ENCODE measurements at regions not wholly inside any gene's neighbourhood (a gene's known extent, or its start where the extent isn't known, plus 50 kb on each side); places are given as distances from the start of the nearest gene placed in this dataset.

GRCh38 chr10:24793648-24794379, 70.1 kb upstream of the ARHGAP21 start:
- BruUV-seq (replicated peaks) = no TSS peak
- no peak overlapping the region for H3K27ac Mint-ChIP-seq (ENCODE audit: unreplicated experiment)
- H3K27me3 Mint-ChIP-seq (ENCODE audit: unreplicated experiment) = no peaks in the 10 kb centered on the region
- DNase-seq = no peak
- no peak for TF ChIP-seq CTCF (IDR thresholded peaks at IDR 0.05; ENCODE audit: unreplicated experiment)
- no peak overlapping the region for H3K4me3 Mint-ChIP-seq (ENCODE audit: low read depth, unreplicated experiment)
- no peaks in the 10 kb centered on the region for H3K4me1 Mint-ChIP-seq (ENCODE audit: low read depth, unreplicated experiment)
- CTCF ChIA-PET = no interaction called here
- no peaks in the 10 kb centered on the region for H3K36me3 Mint-ChIP-seq (ENCODE audit: insufficient read depth, unreplicated experiment)
- no peaks in the 10 kb centered on the region for H3K9me3 Mint-ChIP-seq (ENCODE audit: low read depth, unreplicated experiment)
- intact Hi-C loops (cut with micrococcal nuclease; ENCODE audit: unreplicated experiment) = no loop called here

- no peaks in the 10 kb centered on the region for H3K36me3 Mint-ChIP-seq (ENCODE audit: insufficient read depth, unreplicated experiment)
- no peaks in the 10 kb centered on the region for H3K4me1 Mint-ChIP-seq (ENCODE audit: low read depth, unreplicated experiment)
- CTCF ChIA-PET = interaction anchor here (0.6 kb wide), 1 partner anchor 422 kb away, joined by 5 read pairs; no protein-coding TSS in a partner anchor
- TF ChIP-seq CTCF (IDR thresholded peaks at IDR 0.05; ENCODE audit: unreplicated experiment) = no peak
- DNase-seq = no peak
- intact Hi-C loops (cut with micrococcal nuclease; ENCODE audit: unreplicated experiment) = no loop called here
- no peaks in the 10 kb centered on the region for H3K27me3 Mint-ChIP-seq (ENCODE audit: unreplicated experiment)
- no peak overlapping the region for H3K4me3 Mint-ChIP-seq (ENCODE audit: low read depth, unreplicated experiment)
- no peak overlapping the region for H3K27ac Mint-ChIP-seq (ENCODE audit: unreplicated experiment)
- H3K9me3 Mint-ChIP-seq (ENCODE audit: low read depth, unreplicated experiment) = no peaks in the 10 kb centered on the region
- BruUV-seq (replicated peaks) = no TSS peak
These were observed 69.0 kb upstream of the ARHGAP21 start for GRCh38 chr10:24792638-24793037.

GRCh38 chr10:24791084-24791726, 67.5 kb upstream of the ARHGAP21 start:
- no peak for DNase-seq
- Mint-ChIP-seq H3K4me1 (ENCODE audit: low read depth, unreplicated experiment) (no peaks in the 10 kb centered on the region), H3K9me3 (ENCODE audit: low read depth, unreplicated experiment) (no peaks in the 10 kb centered on the region), H3K27me3 (ENCODE audit: unreplicated experiment) (no peaks in the 10 kb centered on the region), H3K36me3 (ENCODE audit: insufficient read depth, unreplicated experiment) (no peaks in the 10 kb centered on the region), H3K27ac (ENCODE audit: unreplicated experiment) (no peak overlapping the region), H3K4me3 (ENCODE audit: low read depth, unreplicated experiment) (no peak overlapping the region)
- BruUV-seq (replicated peaks) = no TSS peak
- intact Hi-C loops (cut with micrococcal nuclease; ENCODE audit: unreplicated experiment) = no loop called here
- TF ChIP-seq CTCF (IDR thresholded peaks at IDR 0.05; ENCODE audit: unreplicated experiment) = no peak
- CTCF ChIA-PET = no interaction called here

- DNase-seq = no peak
- Mint-ChIP-seq H3K4me1 (ENCODE audit: low read depth, unreplicated experiment) (no peaks in the 10 kb centered on the region), H3K27ac (ENCODE audit: unreplicated experiment) (no peak overlapping the region), H3K9me3 (ENCODE audit: low read depth, unreplicated experiment) (no peaks in the 10 kb centered on the region), H3K4me3 (ENCODE audit: low read depth, unreplicated experiment) (no peak overlapping the region), H3K27me3 (ENCODE audit: unreplicated experiment) (no peaks in the 10 kb centered on the region), H3K36me3 (ENCODE audit: insufficient read depth, unreplicated experiment) (no peaks in the 10 kb centered on the region)
- intact Hi-C loops (cut with micrococcal nuclease; ENCODE audit: unreplicated experiment) = no loop called here
- CTCF ChIA-PET = no interaction called here
- TF ChIP-seq CTCF (IDR thresholded peaks at IDR 0.05; ENCODE audit: unreplicated experiment) = no peak
- no TSS peak for BruUV-seq (replicated peaks)
These were observed 66.9 kb upstream of the ARHGAP21 start for GRCh38 chr10:24790599-24790998.

Data from Calu3 (cell line).